Sigmoid colon (tissue), 4 donors: ENCODE measurements at regions not wholly inside any gene's neighbourhood (a gene's known extent, or its start where the extent isn't known, plus 50 kb on each side); places are given as distances from the start of the nearest gene placed in this dataset.

Source experiments
- POLR2AphosphoS5 ChIP-seq, 4 donors: sonication (generic); formaldehyde crosslinking; IDR thresholded peaks; one replicate each; pipeline ENCODE4 v1.6.1; 2017; ENCODE audit warnings: antibody characterized with exemption in 4 of 4
- TF ChIP-seq, protein P1 (sequence below), 4 experiments: fragments of 450-650 bp in 3 of 4; fragments of 200-600 bp in 1 of 4; IDR thresholded peaks; one replicate each; pipeline ENCODE4 v1.5.1; 2016 to 2019; ENCODE audit warnings: antibody characterized with exemption in 4 of 4, mild to moderate bottlenecking in 3 of 4, moderate library complexity in 2 of 4

DNA sequence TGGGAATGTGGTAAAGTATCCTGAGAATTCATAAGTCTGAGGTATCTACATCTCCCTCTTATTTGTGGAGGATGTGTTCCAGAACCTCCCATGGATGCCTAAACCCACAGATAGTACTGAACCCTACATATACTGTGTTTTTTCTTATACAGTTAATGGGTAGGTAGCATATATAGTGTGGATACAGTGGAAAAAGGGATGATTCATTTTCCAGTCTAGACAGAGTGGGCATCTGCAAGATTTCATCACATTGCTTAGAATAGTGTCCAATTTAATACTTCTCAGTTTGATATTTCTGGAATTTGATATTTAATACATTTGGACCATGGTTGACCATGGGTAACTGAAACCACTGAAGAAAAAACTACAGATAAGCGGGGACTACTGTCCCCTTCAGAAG lies 155.0 kb upstream of the ANKRD50 start:
- TF ChIP-seq POLR2AphosphoS5 (IDR thresholded peaks at IDR 0.05) = no peak
- TF ChIP-seq, protein P1, sequence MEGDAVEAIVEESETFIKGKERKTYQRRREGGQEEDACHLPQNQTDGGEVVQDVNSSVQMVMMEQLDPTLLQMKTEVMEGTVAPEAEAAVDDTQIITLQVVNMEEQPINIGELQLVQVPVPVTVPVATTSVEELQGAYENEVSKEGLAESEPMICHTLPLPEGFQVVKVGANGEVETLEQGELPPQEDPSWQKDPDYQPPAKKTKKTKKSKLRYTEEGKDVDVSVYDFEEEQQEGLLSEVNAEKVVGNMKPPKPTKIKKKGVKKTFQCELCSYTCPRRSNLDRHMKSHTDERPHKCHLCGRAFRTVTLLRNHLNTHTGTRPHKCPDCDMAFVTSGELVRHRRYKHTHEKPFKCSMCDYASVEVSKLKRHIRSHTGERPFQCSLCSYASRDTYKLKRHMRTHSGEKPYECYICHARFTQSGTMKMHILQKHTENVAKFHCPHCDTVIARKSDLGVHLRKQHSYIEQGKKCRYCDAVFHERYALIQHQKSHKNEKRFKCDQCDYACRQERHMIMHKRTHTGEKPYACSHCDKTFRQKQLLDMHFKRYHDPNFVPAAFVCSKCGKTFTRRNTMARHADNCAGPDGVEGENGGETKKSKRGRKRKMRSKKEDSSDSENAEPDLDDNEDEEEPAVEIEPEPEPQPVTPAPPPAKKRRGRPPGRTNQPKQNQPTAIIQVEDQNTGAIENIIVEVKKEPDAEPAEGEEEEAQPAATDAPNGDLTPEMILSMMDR (IDR thresholded peaks at IDR 0.05) = no peak
